A549 (cell line): ENCODE measurements at regions not wholly inside any gene's neighbourhood (a gene's known extent, or its start where the extent isn't known, plus 50 kb on each side); places are given as distances from the start of the nearest gene placed in this dataset.
A peak's percentile ranks its signal among the peaks of the same experiment; 100 is the strongest.

Experiments
- ATAC-seq, 2 experiments: fragments of 200-7000 bp in 1 of 2; fragments of >200 bp in 1 of 2; cut with Nextera tagmentation in 1 of 2; cut with Tn5 transposase in 1 of 2; 3 replicates each; pipeline versions ENCODE4 v1.8.0 to v1.9.1; 2018 to 2020; ENCODE audit warnings: mild to moderate bottlenecking in 1 of 2, moderate library complexity in 1 of 2
- CTCF ChIA-PET: fragments of 300-600 bp; sonication (Branson Sonifier 250); formaldehyde crosslinking; extraction: SDS; loops from one replicate; lab custom pipeline; 2021; ENCODE audit warnings: antibody characterized with exemption, inconsistent platforms; lab: Yijun Ruan, JAX
- POLR2A ChIA-PET: fragments of 350-600 bp; formaldehyde crosslinking; extraction: SDS; loops from one replicate; lab custom pipeline; 2021; ENCODE audit warnings: antibody characterized with exemption, inconsistent platforms; lab: Yijun Ruan, JAX
- DNase-seq, 2 experiments: peaks; one replicate each; pipeline versions ENCODE4 v3.0.0 to v3.0.0-alpha.2; 2011 to 2016; ENCODE audit warnings: low read depth in 1 of 2, low spot score in 1 of 2
- FAIRE-seq: peaks from 2 replicates; lab custom pipeline; 2011; peaks lifted over from hg19 to GRCh38; lab: Jason Lieb, UNC
- H3K27ac ChIP-seq, 2 experiments: fragments of >200 bp; sonication (Bioruptor Twin); formaldehyde crosslinking; 3 replicates each; pipeline ENCODE4 v1.5.1; 2016 to 2017
- H3K4me1 ChIP-seq: fragments of >200 bp; sonication (Bioruptor Twin); formaldehyde crosslinking; 3 replicates; pipeline ENCODE4 v1.6.1; 2016
- H3K4me2 ChIP-seq: fragments of >200 bp; sonication (Bioruptor Twin); formaldehyde crosslinking; 3 replicates; pipeline ENCODE4 v1.6.1; 2016
- H3K4me3 ChIP-seq: fragments of >200 bp; sonication (Bioruptor Twin); formaldehyde crosslinking; 3 replicates; pipeline ENCODE4 v1.5.1; 2016
- H3K9me3 ChIP-seq: fragments of >200 bp; sonication (Bioruptor Twin); formaldehyde crosslinking; 3 replicates; pipeline ENCODE4 v1.6.1; 2016
- CEBPB ChIP-seq, 2 experiments: fragments of >200 bp in 1 of 2; sonication (Bioruptor Twin) in 1 of 2; formaldehyde crosslinking in 1 of 2; IDR thresholded peaks; 2 replicates each; pipeline ENCODE4 v1.6.1; 2012 to 2016
- CHD2 ChIP-seq: fragments of 150-350 bp; IDR thresholded peaks from 2 replicates; pipeline ENCODE4 v1.6.1; 2014; ENCODE audit warnings: low read length; ENCODE audit not compliant: partially characterized antibody
- E2F6 ChIP-seq: IDR thresholded peaks from 2 replicates; pipeline ENCODE4 v1.6.1; 2012; ENCODE audit warnings: low read depth, borderline replicate concordance
- EHMT2 ChIP-seq: fragments of 200-600 bp; sonication (generic); IDR thresholded peaks from 2 replicates; pipeline ENCODE4 v1.6.1; 2016; ENCODE audit warnings: antibody characterized with exemption, low read depth, mild to moderate bottlenecking, moderate library complexity
- FOSB ChIP-seq: fragments of 250-450 bp; sonication (Bioruptor Pico); IDR thresholded peaks from 2 replicates; pipeline ENCODE4 v1.5.0; 2020; ENCODE audit warnings: mild to moderate bottlenecking, moderate library complexity
- HDAC2 ChIP-seq: fragments of 200-600 bp; sonication (generic); IDR thresholded peaks from 2 replicates; pipeline ENCODE4 v1.6.1; 2016
- HMGXB4 ChIP-seq: fragments of 250-450 bp; sonication (Bioruptor Pico); IDR thresholded peaks from 2 replicates; pipeline ENCODE4 v1.5.0; 2021; ENCODE audit warnings: mild to moderate bottlenecking, moderate library complexity, borderline replicate concordance
- HOXA7 ChIP-seq: fragments of 250-450 bp; sonication (Bioruptor Pico); IDR thresholded peaks from 2 replicates; pipeline ENCODE4 v1.5.0; 2020; ENCODE audit warnings: mild to moderate bottlenecking, moderate library complexity
- HOXB13 ChIP-seq: fragments of 250-450 bp; sonication (Bioruptor Pico); IDR thresholded peaks from 2 replicates; pipeline ENCODE4 v1.5.0; 2020; ENCODE audit warnings: low read depth, mild to moderate bottlenecking, moderate library complexity
- JUNB ChIP-seq: fragments of >200 bp; sonication (Bioruptor Twin); formaldehyde crosslinking; IDR thresholded peaks from 2 replicates; pipeline ENCODE4 v1.6.1; 2016
- KDM5A ChIP-seq: fragments of 200-600 bp; sonication (generic); IDR thresholded peaks from 2 replicates; pipeline ENCODE4 v1.6.1; 2016; ENCODE audit warnings: antibody characterized with exemption, mild to moderate bottlenecking
- MAFK ChIP-seq: fragments of 450-650 bp; IDR thresholded peaks from 2 replicates; pipeline ENCODE4 v1.6.1; 2014; ENCODE audit not compliant: partially characterized antibody
- MAX ChIP-seq: IDR thresholded peaks from 2 replicates; pipeline ENCODE4 v1.6.1; 2012
- NPAS2 ChIP-seq: fragments of 250-450 bp; sonication (Bioruptor Pico); IDR thresholded peaks from 2 replicates; pipeline ENCODE4 v1.8.0; 2022; ENCODE audit warnings: mild to moderate bottlenecking, moderate library complexity, borderline replicate concordance
- PBX3 ChIP-seq: IDR thresholded peaks from 2 replicates; pipeline ENCODE4 v1.6.1; 2012
- PHF8 ChIP-seq: fragments of 200-600 bp; sonication (generic); IDR thresholded peaks from 2 replicates; pipeline ENCODE4 v1.6.1; 2016; ENCODE audit warnings: low read depth, mild to moderate bottlenecking, antibody characterized with exemption, moderate library complexity, borderline replicate concordance
- POLR2A ChIP-seq: IDR thresholded peaks from 2 replicates; pipeline ENCODE4 v1.6.1; 2012; ENCODE audit warnings: mild to moderate bottlenecking, low read length
- REST ChIP-seq: fragments of 200-600 bp; sonication (generic); IDR thresholded peaks from 2 replicates; pipeline ENCODE4 v1.6.1; 2016; ENCODE audit warnings: antibody characterized with exemption, mild to moderate bottlenecking, moderate library complexity
- RFX5 ChIP-seq: fragments of 450-650 bp; IDR thresholded peaks from 2 replicates; pipeline ENCODE4 v1.7.1; 2014; ENCODE audit warnings: antibody characterized with exemption, mild to moderate bottlenecking, moderate library complexity
- SREBF2 ChIP-seq: fragments of 450-650 bp; IDR thresholded peaks from 2 replicates; pipeline ENCODE4 v1.6.1; 2014; ENCODE audit warnings: mild to moderate bottlenecking, moderate library complexity
- TFCP2L1 ChIP-seq: fragments of 250-450 bp; sonication (Bioruptor Pico); IDR thresholded peaks from 2 replicates; pipeline ENCODE4 v1.5.0; 2021; ENCODE audit warnings: mild to moderate bottlenecking
- TP53 ChIP-seq: fragments of 250-450 bp; sonication (Bioruptor Pico); IDR thresholded peaks from 2 replicates; pipeline ENCODE4 v1.5.0; 2021; ENCODE audit warnings: mild to moderate bottlenecking, moderate library complexity
- USF2 ChIP-seq: fragments of 450-650 bp; IDR thresholded peaks from 2 replicates; pipeline ENCODE4 v1.6.1; 2014; ENCODE audit warnings: antibody characterized with exemption
- WGBS: methylation state at CpG from one replicate; pipeline ENCODE4 v1.1.6; 2017; ENCODE audit errors: missing lambda C conversion rate; 5-methylcytosine and 5-hydroxymethylcytosine counted together
- TF ChIP-seq, protein P1 (sequence below): fragments of >200 bp; sonication (Bioruptor Twin); formaldehyde crosslinking; IDR thresholded peaks from 3 replicates; pipeline ENCODE4 v1.6.1; 2016

DNA sequence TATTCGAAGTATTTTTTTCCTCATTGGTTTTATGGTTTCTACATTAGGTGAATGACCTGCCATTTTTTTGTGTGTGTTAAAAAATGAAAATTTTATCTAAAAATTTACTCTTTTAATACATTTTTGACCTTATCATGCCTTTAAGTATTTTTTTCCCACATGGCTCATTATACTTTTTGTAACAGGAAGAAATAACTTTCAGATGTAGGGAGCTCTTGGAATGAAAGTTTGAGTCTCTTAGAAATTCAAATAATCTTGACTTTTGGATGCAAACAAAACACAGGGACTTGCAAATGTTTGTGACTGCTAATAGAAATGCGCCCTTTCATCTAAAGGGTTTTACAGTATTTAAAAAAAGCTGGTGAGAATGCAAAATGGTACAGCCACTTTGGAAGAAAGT lies 457.9 kb downstream of the KLF5 start:
- H3K4me1 ChIP-seq: 0 out of 3 replicates have a peak, but pooled peaks cover 4% of the 10 kb centered on the region
- 79% methylated on average over 2 of the region's 2 CpGs for whole genome bisulfite sequencing
- ATAC-seq: no peak
- no peak for FAIRE-seq
- no peak overlapping the region for H3K27ac ChIP-seq
- no peaks in the 10 kb centered on the region for H3K9me3 ChIP-seq
- no peak for DNase-seq
- no peak for TF ChIP-seq HOXA7 (CRISPR knock-in tag)
- no peak for TF ChIP-seq REST
- TF ChIP-seq MAFK: no peak
- no peak for TF ChIP-seq TP53 (CRISPR knock-in tag)
- TF ChIP-seq, protein P1, sequence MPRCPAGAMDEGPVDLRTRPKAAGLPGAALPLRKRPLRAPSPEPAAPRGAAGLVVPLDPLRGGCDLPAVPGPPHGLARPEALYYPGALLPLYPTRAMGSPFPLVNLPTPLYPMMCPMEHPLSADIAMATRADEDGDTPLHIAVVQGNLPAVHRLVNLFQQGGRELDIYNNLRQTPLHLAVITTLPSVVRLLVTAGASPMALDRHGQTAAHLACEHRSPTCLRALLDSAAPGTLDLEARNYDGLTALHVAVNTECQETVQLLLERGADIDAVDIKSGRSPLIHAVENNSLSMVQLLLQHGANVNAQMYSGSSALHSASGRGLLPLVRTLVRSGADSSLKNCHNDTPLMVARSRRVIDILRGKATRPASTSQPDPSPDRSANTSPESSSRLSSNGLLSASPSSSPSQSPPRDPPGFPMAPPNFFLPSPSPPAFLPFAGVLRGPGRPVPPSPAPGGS: no peak
- TF ChIP-seq POLR2A: no peak
- TF ChIP-seq JUNB: no peak
- TF ChIP-seq E2F6: no peak
- TF ChIP-seq KDM5A: no peak
- no peak for TF ChIP-seq EHMT2
- no peak for TF ChIP-seq RFX5
- TF ChIP-seq MAX: no peak
- no peak for TF ChIP-seq CHD2
- no peak for TF ChIP-seq PHF8
- TF ChIP-seq HDAC2: no peak
- no peak for TF ChIP-seq USF2
- no peak for TF ChIP-seq HOXB13 (CRISPR knock-in tag)
- no peak for TF ChIP-seq SREBF2
- no peak for TF ChIP-seq TFCP2L1
- no peak overlapping the region for H3K4me3 ChIP-seq
- ChIA-PET CTCF (no interaction called here), POLR2A (no interaction called here)
- H3K4me2 ChIP-seq: no peak overlapping the region

DNA sequence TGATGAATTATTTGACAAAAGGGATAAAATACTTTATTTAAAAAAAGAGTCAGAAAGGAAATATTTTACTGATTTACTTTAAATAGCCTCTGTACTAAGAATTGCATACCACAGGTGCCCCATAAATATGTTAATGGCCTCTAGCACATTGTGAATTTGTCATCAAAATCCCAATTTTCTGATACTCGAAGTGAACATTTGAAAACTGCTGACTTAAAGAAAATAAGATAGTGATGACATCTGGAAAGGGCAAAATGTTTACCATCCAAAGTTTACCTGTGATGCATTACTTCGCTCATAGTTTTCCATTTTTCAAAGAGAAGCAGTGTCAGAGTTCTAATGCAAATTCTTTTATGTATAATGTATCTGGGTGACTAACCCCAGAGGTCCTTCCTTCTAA lies 455.4 kb downstream of the KLF5 start:
- no peak overlapping the region for H3K4me2 ChIP-seq
- ChIA-PET CTCF (no interaction called here), POLR2A (no interaction called here)
- H3K4me1 ChIP-seq: no peaks in the 10 kb centered on the region
- no peak for FAIRE-seq
- H3K27ac ChIP-seq: no peak overlapping the region
- DNase-seq: no peak
- TF ChIP-seq MAX (no peak), CEBPB (IDR thresholded peaks at IDR 0.05) (no peak), HMGXB4 (CRISPR knock-in tag) (no peak), NPAS2 (no peak), PBX3 (no peak), MAFK (peak; percentile 51), FOSB (CRISPR knock-in tag) (no peak)
- no peak for ATAC-seq
- no peak overlapping the region for H3K4me3 ChIP-seq
- no peaks in the 10 kb centered on the region for H3K9me3 ChIP-seq
- 60% methylated on average over 2 of the region's 2 CpGs for WGBS
